Esophagus squamous epithelium (tissue), 4 donors: ENCODE measurements at regions not wholly inside any gene's neighbourhood (a gene's known extent, or its start where the extent isn't known, plus 50 kb on each side); places are given as distances from the start of the nearest gene placed in this dataset.

ENCODE experiments used
- CTCF ChIP-seq, 6 experiments: fragments of 450-650 bp in 4 of 6; fragments of 200-600 bp in 2 of 6; sonication (generic) in 2 of 6; IDR thresholded peaks; one replicate each; pipeline ENCODE4 v1.5.1; 2016 to 2019; ENCODE audit warnings: antibody characterized with exemption in 6 of 6, mild to moderate bottlenecking in 4 of 6, moderate library complexity in 4 of 6
- POLR2A ChIP-seq, 4 donors: fragments of 450-650 bp; IDR thresholded peaks; one replicate each; pipeline ENCODE4 v1.6.1; 2017; ENCODE audit warnings: antibody characterized with exemption in 4 of 4, mild to moderate bottlenecking in 4 of 4, moderate library complexity in 3 of 4

- no peak for TF ChIP-seq CTCF (IDR thresholded peaks at IDR 0.05)
- no peak for TF ChIP-seq POLR2A (IDR thresholded peaks at IDR 0.05)
Observed at GRCh38 chr14:44204061-44204835, 302.8 kb downstream of the FSCB start.
